ENCODE measurements at regions not wholly inside any gene's neighbourhood (a gene's known extent, or its start where the extent isn't known, plus 50 kb on each side); places are given as distances from the start of the nearest gene placed in this dataset.

GRCh38 chr2:180743401-180743800 lies 237.0 kb upstream of the UBE2E3 start:
- Histone ChIP-seq H3K79me1 (ENCODE audit: insufficient read depth, low read depth, low read length, poor library complexity, severe bottlenecking) (no peaks in the 10 kb centered on the region), H2BK120ac (ENCODE audit: low read depth, low read length, poor library complexity, severe bottlenecking) (no peak overlapping the region), H4K91ac (ENCODE audit: insufficient read length, low read depth, low read length) (no peak overlapping the region), H3K23ac (ENCODE audit: insufficient read length, low read depth, low read length) (no peak overlapping the region), H3K4ac (ENCODE audit: low read depth, low read length) (no peak overlapping the region), H3K23me2 (ENCODE audit: insufficient read length, low read depth, low read length, poor library complexity, severe bottlenecking) (no peaks in the 10 kb centered on the region), H2AFZ (ENCODE audit: low read length) (no peak overlapping the region), H2BK5ac (ENCODE audit: insufficient read length, low read length) (no peak overlapping the region), H3K9ac (ENCODE audit: extremely low read depth, insufficient read length, low read length) (no peak overlapping the region), H3K56ac (ENCODE audit: insufficient read length, low read depth, low read length) (no peak overlapping the region), H3K27ac (ENCODE audit: insufficient read length, low read depth, low read length) (no peak overlapping the region), H3K4me1 (ENCODE audit: insufficient read depth, low read length) (no peaks in the 10 kb centered on the region), H2BK20ac (ENCODE audit: low read depth, low read length, poor library complexity, severe bottlenecking) (no peak overlapping the region), H3T11ph (ENCODE audit: low read length) (no peak overlapping the region), H4K5ac (ENCODE audit: insufficient read length, low read depth, low read length) (no peak overlapping the region), H4K20me1 (ENCODE audit: control insufficient read depth, insufficient read depth, insufficient read length) (no peaks in the 10 kb centered on the region), H3K14ac (ENCODE audit: insufficient read depth, low read length) (no peak overlapping the region), H3K18ac (ENCODE audit: insufficient read length, low read depth, low read length) (no peak overlapping the region), H3K4me2 (ENCODE audit: insufficient read depth, insufficient read length, low read length) (no peak overlapping the region), H2BK12ac (ENCODE audit: insufficient read length, low read depth, low read length) (no peak overlapping the region), H2BK15ac (ENCODE audit: low read depth, low read length) (no peak overlapping the region), H3K79me2 (ENCODE audit: insufficient read depth, low read length) (no peaks in the 10 kb centered on the region), H2AK5ac (ENCODE audit: insufficient read length, low read length) (no peak overlapping the region), H3K27me3 (ENCODE audit: insufficient read depth, low read length) (no peaks in the 10 kb centered on the region), H4K8ac (replicated peaks; ENCODE audit: insufficient read length, low read depth, low read length) (no peak overlapping the region), H3K9me3 (ENCODE audit: control insufficient read depth, low read depth, low read length) (no peaks in the 10 kb centered on the region)
- no peaks in the 10 kb centered on the region for H3K36me3 Mint-ChIP-seq (ENCODE audit: insufficient read depth in 1 of 3, low read depth in 3 of 3)
- no peaks in the 10 kb centered on the region for H3K4me1 Mint-ChIP-seq
- WGBS (ENCODE audit: extremely low coverage, insufficient read length, low lambda C conversion rate), result no CpG with 5 or more reads among the region's 3 CpGs
- no peaks in the 10 kb centered on the region for H3K9me3 Mint-ChIP-seq
- no peak for DNase-seq
- H3K27me3 Mint-ChIP-seq (ENCODE audit: low read depth), result no peaks in the 10 kb centered on the region
- H3K4me3 Mint-ChIP-seq, result no peak overlapping the region
- no peak overlapping the region for H3K27ac Mint-ChIP-seq
- TF ChIP-seq CTCF (conservative IDR thresholded peaks at IDR 0.05), result no peak

Measured in H9 (cell line).